DMS 273 treated with DMSO at 0.1 percent for 48 hours (cell line): ENCODE measurements at regions not wholly inside any gene's neighbourhood (a gene's known extent, or its start where the extent isn't known, plus 50 kb on each side); places are given as distances from the start of the nearest gene placed in this dataset.

Experiments
- DNase-seq: peaks from one replicate; lab custom pipeline; 2025; lab: John Stamatoyannopoulos, UW

GRCh38 chr1:87682565-87682964 is 353.9 kb downstream of the LMO4 start:
- no peak for DNase-seq

- DNase-seq: no peak
These were observed 354.7 kb downstream of the LMO4 start for GRCh38 chr1:87683196-87683956.

- DNase-seq: no peak
These were observed 355.5 kb downstream of the LMO4 start for GRCh38 chr1:87684194-87684593.

GRCh38 chr1:87684713-87685205 is 356.1 kb downstream of the LMO4 start:
- no peak for DNase-seq

GRCh38 chr1:87685311-87686135 is 356.8 kb downstream of the LMO4 start:
- no peak for DNase-seq

GRCh38 chr1:87686136-87686495 is 357.4 kb downstream of the LMO4 start:
- no peak for DNase-seq

GRCh38 chr1:87686671-87687070 is 358.0 kb downstream of the LMO4 start:
- DNase-seq: no peak

GRCh38 chr1:87688136-87688535 is 359.5 kb downstream of the LMO4 start:
- no peak for DNase-seq

- DNase-seq: no peak
These were observed 360.8 kb downstream of the LMO4 start for GRCh38 chr1:87689487-87689886.

GRCh38 chr1:87696483-87696882 is 367.8 kb downstream of the LMO4 start:
- DNase-seq: no peak

GRCh38 chr1:87702455-87702854 is 373.8 kb downstream of the LMO4 start:
- DNase-seq: no peak

- DNase-seq: no peak
These were observed 376.6 kb downstream of the LMO4 start for GRCh38 chr1:87705233-87705632.

- no peak for DNase-seq
These were observed 377.5 kb downstream of the LMO4 start for GRCh38 chr1:87706203-87706602.

- no peak for DNase-seq
These were observed 378.1 kb downstream of the LMO4 start for GRCh38 chr1:87706779-87707228.

- no peak for DNase-seq
These were observed 378.7 kb downstream of the LMO4 start for GRCh38 chr1:87707411-87707810.

- DNase-seq: no peak
These were observed 383.8 kb downstream of the LMO4 start for GRCh38 chr1:87712261-87713010.

GRCh38 chr1:87714278-87714677 is 385.6 kb downstream of the LMO4 start:
- DNase-seq: no peak

GRCh38 chr1:87715052-87715451 is 386.4 kb downstream of the LMO4 start:
- DNase-seq: no peak

- no peak for DNase-seq
These were observed 386.8 kb downstream of the LMO4 start for GRCh38 chr1:87715471-87715870.

GRCh38 chr1:87717157-87717670 is 388.5 kb downstream of the LMO4 start:
- DNase-seq: no peak

GRCh38 chr1:87718241-87718950 is 389.7 kb downstream of the LMO4 start:
- no peak for DNase-seq

GRCh38 chr1:87719658-87720057 is 391.0 kb downstream of the LMO4 start:
- no peak for DNase-seq
